H1 (cell line): ENCODE measurements at regions not wholly inside any gene's neighbourhood (a gene's known extent, or its start where the extent isn't known, plus 50 kb on each side); places are given as distances from the start of the nearest gene placed in this dataset.

ENCODE experiments used
- CTCF ChIA-PET: fragments of 300-600 bp; sonication (Branson Sonifier 250); formaldehyde crosslinking; loops from one replicate; lab custom pipeline; 2021; ENCODE audit not compliant: partially characterized antibody; lab: Charles Lee
- POLR2A ChIA-PET: fragments of 300-600 bp; sonication (Branson Sonifier 250); formaldehyde crosslinking; loops from one replicate; lab custom pipeline; 2021; ENCODE audit warnings: inconsistent platforms; ENCODE audit not compliant: partially characterized antibody; lab: Charles Lee
- DNase-seq, 2 experiments: peaks; one replicate each; pipeline versions ENCODE4 v3.0.0 to v3.0.0-alpha.2; 2010 to 2022; ENCODE audit warnings: low spot score in 2 of 2, low read depth in 1 of 2, mixed read lengths in 1 of 2
- FAIRE-seq: peaks from 2 replicates; lab custom pipeline; 2011; peaks lifted over from hg19 to GRCh38; lab: Jason Lieb, UNC
- H2AFZ ChIP-seq: 2 replicates; pipeline ENCODE4 v1.8.1; 2012; ENCODE audit warnings: low read length, inconsistent platforms
- H2AK5ac ChIP-seq: 2 replicates; pipeline ENCODE4 v1.6.1; 2013; ENCODE audit warnings: low read depth, low read length
- H2BK120ac ChIP-seq: replicated peaks from 2 replicates; pipeline ENCODE3; 2013; ENCODE audit warnings: low read depth, low read length, inconsistent platforms
- H2BK12ac ChIP-seq: 2 replicates; pipeline ENCODE4 v1.6.1; 2013; ENCODE audit warnings: low read depth, low read length
- H2BK15ac ChIP-seq: 2 replicates; pipeline ENCODE4 v1.6.1; 2013; ENCODE audit warnings: low read length
- H2BK20ac ChIP-seq: 2 replicates; pipeline ENCODE4 v1.6.1; 2013; ENCODE audit warnings: low read length
- H2BK5ac ChIP-seq: 2 replicates; pipeline ENCODE4 v1.6.1; 2013; ENCODE audit warnings: low read depth, low read length
- H3K14ac ChIP-seq: 2 replicates; pipeline ENCODE4 v1.6.1; 2013; ENCODE audit warnings: inconsistent platforms; ENCODE audit not compliant: insufficient read length
- H3K18ac ChIP-seq: 2 replicates; pipeline ENCODE4 v1.6.1; 2013; ENCODE audit warnings: low read length; ENCODE audit errors: extremely low read depth
- H3K23ac ChIP-seq: 2 replicates; pipeline ENCODE4 v1.6.1; 2013; ENCODE audit warnings: inconsistent platforms; ENCODE audit not compliant: insufficient read length
- H3K23me2 ChIP-seq: 2 replicates; pipeline ENCODE4 v1.6.1; 2013; ENCODE audit warnings: low read depth, low read length
- H3K27ac ChIP-seq: 2 replicates; pipeline ENCODE4 v1.6.1; 2011; ENCODE audit warnings: low read depth, low read length, inconsistent platforms
- H3K27me3 ChIP-seq, 4 experiments: replicated peaks in 1 of 4; 1 replicate in 1 of 4; 2 replicates in 3 of 4; pipeline versions ENCODE4 v1.6.1 to v1.8.1; 2011 to 2013; ENCODE audit warnings: low read length in 3 of 4, mild to moderate bottlenecking in 3 of 4, inconsistent platforms in 2 of 4, mixed read lengths in 2 of 4, moderate library complexity in 1 of 4; ENCODE audit not compliant: control insufficient read depth in 3 of 4, insufficient read depth in 3 of 4; ENCODE audit errors: extremely low read depth in 1 of 4
- H3K36me3 ChIP-seq, 4 experiments: 2 replicates each; pipeline versions ENCODE4 v1.6.1 to v1.8.1; 2011 to 2013; ENCODE audit warnings: mild to moderate bottlenecking in 4 of 4, low read length in 3 of 4, moderate library complexity in 2 of 4, control low read depth in 1 of 4, inconsistent platforms in 1 of 4; ENCODE audit not compliant: insufficient read depth in 4 of 4, control insufficient read depth in 2 of 4
- H3K4ac ChIP-seq: replicated peaks from 2 replicates; pipeline ENCODE3; 2013; ENCODE audit warnings: low read length, low read depth, mixed read lengths, inconsistent platforms; ENCODE audit not compliant: insufficient read length
- H3K4me1 ChIP-seq, 4 experiments: replicated peaks in 1 of 4; 1 replicate in 1 of 4; 2 replicates in 3 of 4; pipeline versions ENCODE4 v1.6.1 to v1.8.1; 2011 to 2013; ENCODE audit warnings: low read length in 3 of 4, inconsistent platforms in 2 of 4, mixed read lengths in 1 of 4; ENCODE audit not compliant: insufficient read depth in 4 of 4, control insufficient read depth in 3 of 4
- H3K4me2 ChIP-seq, 2 experiments: 2 replicates each; pipeline versions ENCODE4 v1.6.1 to v1.8.1; 2011 to 2013; ENCODE audit warnings: low read depth in 2 of 2, low read length in 2 of 2, control low read depth in 1 of 2, inconsistent platforms in 1 of 2, mild to moderate bottlenecking in 1 of 2; ENCODE audit not compliant: insufficient read depth in 1 of 2
- H3K4me3 ChIP-seq, 4 experiments: fragments of 200-600, 300-600 bp in 1 of 4; sonication (generic), shearing (Covaris generic), sonication (Bioruptor Twin) in 1 of 4; 2 replicates each; pipeline versions ENCODE4 v1.5.1 to v1.8.1; 2011 to 2016; ENCODE audit warnings: low read length in 4 of 4, low read depth in 3 of 4, control low read depth in 2 of 4, inconsistent platforms in 2 of 4, mild to moderate bottlenecking in 2 of 4, mixed read lengths in 1 of 4, moderate library complexity in 1 of 4; ENCODE audit not compliant: insufficient read depth in 2 of 4; ENCODE audit errors: extremely low read depth in 1 of 4
- H3K56ac ChIP-seq: replicated peaks from 2 replicates; pipeline ENCODE3; 2013; ENCODE audit warnings: low read depth, mild to moderate bottlenecking, mixed read lengths, low read length, inconsistent platforms; ENCODE audit not compliant: insufficient read length
- H3K79me1 ChIP-seq: 2 replicates; pipeline ENCODE4 v1.6.1; 2013; ENCODE audit warnings: low read depth, low read length, control low read depth
- H3K79me2 ChIP-seq, 2 experiments: 2 replicates each; pipeline versions ENCODE4 v1.6.1 to v1.8.1; 2012 to 2013; ENCODE audit warnings: low read length in 2 of 2, mild to moderate bottlenecking in 2 of 2, inconsistent platforms in 1 of 2; ENCODE audit not compliant: insufficient read depth in 2 of 2, control insufficient read depth in 1 of 2
- H3K9ac ChIP-seq, 4 experiments: replicated peaks in 1 of 4; 1 replicate in 1 of 4; 2 replicates in 3 of 4; pipeline versions ENCODE4 v1.6.1 to v1.8.1; 2011 to 2013; ENCODE audit warnings: low read depth in 3 of 4, low read length in 3 of 4, control low read depth in 2 of 4, mild to moderate bottlenecking in 2 of 4, moderate library complexity in 2 of 4, inconsistent platforms in 1 of 4; ENCODE audit errors: extremely low read depth in 1 of 4
- H3K9me3 ChIP-seq, 2 experiments: 2 replicates each; pipeline versions ENCODE4 v1.6.1 to v1.8.1; 2012 to 2013; ENCODE audit warnings: mild to moderate bottlenecking in 2 of 2, moderate library complexity in 2 of 2, control low read depth in 1 of 2, inconsistent platforms in 1 of 2, low read depth in 1 of 2, low read length in 1 of 2, mixed read lengths in 1 of 2; ENCODE audit not compliant: insufficient read depth in 2 of 2
- H4K20me1 ChIP-seq, 2 experiments: replicated peaks in 1 of 2; 2 replicates each; pipeline versions ENCODE3 to v1.8.1; 2011 to 2013; ENCODE audit warnings: inconsistent platforms in 2 of 2, low read length in 2 of 2, mild to moderate bottlenecking in 1 of 2; ENCODE audit not compliant: insufficient read depth in 2 of 2, control insufficient read depth in 1 of 2
- H4K5ac ChIP-seq: 2 replicates; pipeline ENCODE4 v1.6.1; 2013; ENCODE audit warnings: low read length, low read depth, mixed read lengths, inconsistent platforms; ENCODE audit not compliant: insufficient read length
- H4K8ac ChIP-seq: 2 replicates; pipeline ENCODE4 v1.8.0; 2013; ENCODE audit warnings: mild to moderate bottlenecking, moderate library complexity, low read length, inconsistent platforms; ENCODE audit not compliant: insufficient read depth; ENCODE audit errors: extremely low read depth
- H4K91ac ChIP-seq: replicated peaks from 2 replicates; pipeline ENCODE3; 2013; ENCODE audit warnings: low read length, mixed read lengths, inconsistent platforms; ENCODE audit not compliant: insufficient read length
- ASH2L ChIP-seq: fragments of 200-600, 300-600 bp; sonication (generic); IDR thresholded peaks from one replicate; pipeline ENCODE4 v1.7.1; 2017; ENCODE audit warnings: low read length
- ATF2 ChIP-seq: IDR thresholded peaks from 2 replicates; pipeline ENCODE4 v1.6.1; 2012; ENCODE audit warnings: low read length, inconsistent platforms
- CBX5 ChIP-seq: fragments of 300-800, 300-1000 bp; sonication (generic); IDR thresholded peaks from 2 replicates; pipeline ENCODE4 v1.7.1; 2016; ENCODE audit warnings: antibody characterized with exemption, low read length, low read depth
- EZH2 ChIP-seq: fragments of 200-600 bp; sonication (generic); IDR thresholded peaks from 2 replicates; pipeline ENCODE4 v1.7.1; 2012; ENCODE audit warnings: low read depth, mild to moderate bottlenecking, moderate library complexity, low read length, inconsistent platforms; ENCODE audit not compliant: severe bottlenecking
- HDAC2 ChIP-seq, 2 experiments: fragments of 300-600 bp in 1 of 2; sonication (generic) in 1 of 2; IDR thresholded peaks; 2 replicates each; pipeline ENCODE4 v1.6.1; 2011 to 2012; ENCODE audit warnings: low read depth in 2 of 2, low read length in 2 of 2, mild to moderate bottlenecking in 2 of 2, moderate library complexity in 2 of 2, borderline replicate concordance in 1 of 2, inconsistent platforms in 1 of 2
- NRF1 ChIP-seq: IDR thresholded peaks from 2 replicates; pipeline ENCODE4 v1.6.1; 2011; ENCODE audit warnings: mild to moderate bottlenecking, low read depth, low read length, improper control_type of control experiment
- SP1 ChIP-seq: IDR thresholded peaks from 2 replicates; pipeline ENCODE4 v1.6.1; 2011; ENCODE audit warnings: low read depth, low read length
- TCF12 ChIP-seq: IDR thresholded peaks from 2 replicates; pipeline ENCODE4 v1.6.1; 2011; ENCODE audit warnings: low read depth, mild to moderate bottlenecking, low read length
- ZNF274 ChIP-seq: IDR thresholded peaks from 2 replicates; pipeline ENCODE4 v1.7.0; 2012; ENCODE audit warnings: low read length, borderline replicate concordance; ENCODE audit errors: extremely low read depth
- WGBS, 2 experiments: shearing (Covaris generic) in 1 of 2; methylation state at CpG; one replicate each; pipeline versions ENCODE4 v1.1.6 to v1.1.7; 2013 to 2015; ENCODE audit warnings: low lambda C conversion rate in 2 of 2, mixed read lengths in 2 of 2, inconsistent platforms in 1 of 2, low coverage in 1 of 2, missing lambda C conversion rate in 1 of 2; ENCODE audit not compliant: insufficient replicate concordance in 2 of 2, insufficient coverage in 1 of 2, insufficient read length in 1 of 2; ENCODE audit errors: extremely low coverage in 1 of 2, missing lambda C conversion rate in 1 of 2; 5-methylcytosine and 5-hydroxymethylcytosine counted together

GRCh38 chr5:128667751-128668150 is 129.7 kb upstream of the FBN2 start:
- no peak overlapping the region for H2BK15ac ChIP-seq
- no peak overlapping the region for H4K91ac ChIP-seq
- H3K4me3 ChIP-seq, result no peak overlapping the region
- no peaks in the 10 kb centered on the region for H4K20me1 ChIP-seq
- no peak overlapping the region for H2BK5ac ChIP-seq
- POLR2A ChIA-PET, result no interaction called here
- no peak overlapping the region for H4K8ac ChIP-seq
- H3K27me3 ChIP-seq, result no peaks in the 10 kb centered on the region
- H3K9me3 ChIP-seq, result no peaks in the 10 kb centered on the region
- no peaks in the 10 kb centered on the region for H3K79me2 ChIP-seq
- no peak overlapping the region for H3K4ac ChIP-seq
- H3K14ac ChIP-seq, result no peak overlapping the region
- H3K56ac ChIP-seq, result no peak overlapping the region
- H2BK12ac ChIP-seq, result no peak overlapping the region
- H3K18ac ChIP-seq, result no peak overlapping the region
- no peaks in the 10 kb centered on the region for H3K23me2 ChIP-seq
- H3K4me1 ChIP-seq, result no peaks in the 10 kb centered on the region; a peak in 1 of 7 replicates
- no peak overlapping the region for H3K4me2 ChIP-seq
- no peak for FAIRE-seq
- no peak overlapping the region for H2AFZ ChIP-seq
- 92% methylated on average over 1 of the region's 1 CpG; no CpG with 5 or more reads in 1 of the 2 experiments for WGBS, 2 experiments
- H3K9ac ChIP-seq, result no peak overlapping the region
- no peak overlapping the region for H2AK5ac ChIP-seq
- CTCF ChIA-PET, result interaction anchor here (0.9 to 2.0 kb wide), 7 partner anchors 11 to 234 kb away, joined by 3 to 8 read pairs (median 3); no protein-coding TSS in a partner anchor
- DNase-seq, result no peak
- no peak overlapping the region for H2BK120ac ChIP-seq
- no peak overlapping the region for H3K23ac ChIP-seq
- no peaks in the 10 kb centered on the region for H3K79me1 ChIP-seq
- no peak overlapping the region for H4K5ac ChIP-seq
- no peak overlapping the region for H2BK20ac ChIP-seq
- no peaks in the 10 kb centered on the region for H3K36me3 ChIP-seq
- H3K27ac ChIP-seq, result no peak overlapping the region
- TF ChIP-seq CBX5 (no peak), ZNF274 (no peak), SP1 (no peak), NRF1 (no peak), TCF12 (no peak), HDAC2 (IDR thresholded peaks at IDR 0.05; ENCODE audit: borderline replicate concordance in 1 of 2, low read depth in 2 of 2, low read length in 2 of 2) (no peak), ATF2 (no peak), ASH2L (no peak), EZH2 (no peak)
